ENCODE measurements at regions not wholly inside any gene's neighbourhood (a gene's known extent, or its start where the extent isn't known, plus 50 kb on each side); places are given as distances from the start of the nearest gene placed in this dataset.

- TF ChIP-seq, protein P1, sequence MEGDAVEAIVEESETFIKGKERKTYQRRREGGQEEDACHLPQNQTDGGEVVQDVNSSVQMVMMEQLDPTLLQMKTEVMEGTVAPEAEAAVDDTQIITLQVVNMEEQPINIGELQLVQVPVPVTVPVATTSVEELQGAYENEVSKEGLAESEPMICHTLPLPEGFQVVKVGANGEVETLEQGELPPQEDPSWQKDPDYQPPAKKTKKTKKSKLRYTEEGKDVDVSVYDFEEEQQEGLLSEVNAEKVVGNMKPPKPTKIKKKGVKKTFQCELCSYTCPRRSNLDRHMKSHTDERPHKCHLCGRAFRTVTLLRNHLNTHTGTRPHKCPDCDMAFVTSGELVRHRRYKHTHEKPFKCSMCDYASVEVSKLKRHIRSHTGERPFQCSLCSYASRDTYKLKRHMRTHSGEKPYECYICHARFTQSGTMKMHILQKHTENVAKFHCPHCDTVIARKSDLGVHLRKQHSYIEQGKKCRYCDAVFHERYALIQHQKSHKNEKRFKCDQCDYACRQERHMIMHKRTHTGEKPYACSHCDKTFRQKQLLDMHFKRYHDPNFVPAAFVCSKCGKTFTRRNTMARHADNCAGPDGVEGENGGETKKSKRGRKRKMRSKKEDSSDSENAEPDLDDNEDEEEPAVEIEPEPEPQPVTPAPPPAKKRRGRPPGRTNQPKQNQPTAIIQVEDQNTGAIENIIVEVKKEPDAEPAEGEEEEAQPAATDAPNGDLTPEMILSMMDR (IDR thresholded peaks at IDR 0.05), result no peak
- H3K27ac Mint-ChIP-seq, result no peak overlapping the region
- no peaks in the 10 kb centered on the region for H3K36me3 Mint-ChIP-seq (ENCODE audit: low read depth)
- H3K27me3 Mint-ChIP-seq (ENCODE audit: insufficient read depth), result no peaks in the 10 kb centered on the region; the same call in 1 of the 2 replicates
- peaks cover 32% of the 10 kb centered on the region for H3K9me3 Mint-ChIP-seq
- H3K4me1 Mint-ChIP-seq (ENCODE audit: low read depth), result no peaks in the 10 kb centered on the region
- H3K4me3 Mint-ChIP-seq, result no peak overlapping the region
- no peak for DNase-seq
These were observed 917.8 kb upstream of the PCDH20 start for GRCh38 chr13:62333466-62333865.

- Mint-ChIP-seq H3K27ac (no peak overlapping the region), H3K27me3 (ENCODE audit: insufficient read depth) (no peaks in the 10 kb centered on the region; the same call in 1 of the 2 replicates), H3K4me3 (no peak overlapping the region), H3K9me3 (peaks cover 41% of the 10 kb centered on the region), H3K36me3 (ENCODE audit: low read depth) (peaks cover 7% of the 10 kb centered on the region; the same call in 1 of the 2 replicates), H3K4me1 (ENCODE audit: low read depth) (no peaks in the 10 kb centered on the region)
- no peak for DNase-seq
- TF ChIP-seq, protein P1 (IDR thresholded peaks at IDR 0.05), result no peak
These were observed 915.7 kb upstream of the PCDH20 start for GRCh38 chr13:62331384-62331783.

- Mint-ChIP-seq H3K27me3 (ENCODE audit: insufficient read depth) (no peaks in the 10 kb centered on the region), H3K4me3 (no peak overlapping the region), H3K4me1 (ENCODE audit: low read depth) (no peaks in the 10 kb centered on the region), H3K27ac (no peak overlapping the region), H3K9me3 (peaks cover 22% of the 10 kb centered on the region), H3K36me3 (ENCODE audit: low read depth) (peaks cover 7% of the 10 kb centered on the region; the same call in 1 of the 2 replicates)
- DNase-seq, result no peak
- TF ChIP-seq, protein P1 (IDR thresholded peaks at IDR 0.05), result no peak
These were observed 911.7 kb upstream of the PCDH20 start for GRCh38 chr13:62327367-62327766.

DNA sequence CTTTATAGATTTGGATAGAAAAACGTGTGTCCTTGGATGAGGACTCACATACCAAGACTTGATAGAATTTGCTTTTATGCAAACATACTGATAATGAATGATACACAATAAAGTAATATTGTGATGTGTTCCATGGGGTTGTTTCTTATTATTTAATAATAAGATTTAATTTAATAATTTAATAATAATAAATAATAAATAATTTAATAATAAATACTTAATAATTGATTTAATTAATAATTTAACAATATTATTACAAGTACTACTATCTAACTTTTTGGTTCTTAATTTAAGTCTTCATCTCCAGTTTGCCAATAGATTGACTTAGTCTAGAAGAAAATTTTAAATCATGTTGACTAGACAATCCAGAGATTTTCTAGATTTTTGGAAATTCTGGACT lies 909.2 kb upstream of the PCDH20 start:
- H3K27ac Mint-ChIP-seq, result no peak overlapping the region
- no peaks in the 10 kb centered on the region for H3K27me3 Mint-ChIP-seq (ENCODE audit: insufficient read depth)
- peaks cover 12% of the 10 kb centered on the region for H3K9me3 Mint-ChIP-seq
- H3K4me1 Mint-ChIP-seq (ENCODE audit: low read depth), result no peaks in the 10 kb centered on the region
- no peak for DNase-seq
- TF ChIP-seq, protein P1 (IDR thresholded peaks at IDR 0.05), result no peak
- H3K36me3 Mint-ChIP-seq (ENCODE audit: low read depth), result peaks cover 7% of the 10 kb centered on the region; the same call in 1 of the 2 replicates
- H3K4me3 Mint-ChIP-seq, result no peak overlapping the region

- Mint-ChIP-seq H3K9me3 (no peaks in the 10 kb centered on the region), H3K4me1 (ENCODE audit: low read depth) (no peaks in the 10 kb centered on the region), H3K4me3 (no peak overlapping the region), H3K36me3 (ENCODE audit: low read depth) (no peaks in the 10 kb centered on the region), H3K27ac (no peak overlapping the region), H3K27me3 (ENCODE audit: insufficient read depth) (no peaks in the 10 kb centered on the region)
- TF ChIP-seq, protein P1 (IDR thresholded peaks at IDR 0.05), result no peak
- no peak for DNase-seq
These were observed 906.2 kb upstream of the PCDH20 start for GRCh38 chr13:62321895-62322294.

DNA sequence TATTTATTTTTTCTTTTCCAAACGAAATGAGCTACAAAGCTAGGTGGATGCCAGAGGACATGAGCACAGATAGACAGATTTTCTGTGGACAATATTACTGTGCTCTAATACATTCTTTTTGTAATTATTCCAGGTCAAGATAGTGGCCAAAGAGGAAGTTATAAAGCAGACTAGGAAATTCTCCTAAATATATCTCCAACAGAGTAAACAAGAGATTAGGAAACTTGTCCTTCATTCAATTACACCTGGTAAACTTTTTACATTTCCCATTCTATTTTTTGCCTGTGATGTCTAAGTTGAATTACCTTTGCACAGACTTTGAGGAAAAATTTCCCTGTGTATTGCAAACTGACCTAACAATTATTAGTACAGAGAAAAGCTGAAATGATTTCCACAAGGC lies 905.5 kb upstream of the PCDH20 start:
- Mint-ChIP-seq H3K27me3 (ENCODE audit: insufficient read depth) (no peaks in the 10 kb centered on the region), H3K9me3 (no peaks in the 10 kb centered on the region)

More for the DNA sequence above, 905.5 kb upstream of the PCDH20 start:
- Mint-ChIP-seq H3K4me3 (no peak overlapping the region), H3K27ac (no peak overlapping the region), H3K4me1 (ENCODE audit: low read depth) (no peaks in the 10 kb centered on the region), H3K36me3 (ENCODE audit: low read depth) (no peaks in the 10 kb centered on the region)
- TF ChIP-seq, protein P1 (IDR thresholded peaks at IDR 0.05), result no peak
- DNase-seq, result no peak
